ENCODE measurements at regions not wholly inside any gene's neighbourhood (a gene's known extent, or its start where the extent isn't known, plus 50 kb on each side); places are given as distances from the start of the nearest gene placed in this dataset.

GRCh38 chr18:78402440-78402839 lies 577.2 kb upstream of the SALL3 start:
- H3K27ac ChIP-seq (ENCODE audit: low read depth in 1 of 2, low read length in 2 of 2), result no peak overlapping the region
- H3K4me3 Mint-ChIP-seq, result no peak overlapping the region
- H2AFZ ChIP-seq (ENCODE audit: insufficient read depth, low read depth, low read length, poor library complexity, severe bottlenecking), result no peak overlapping the region
- H3K9ac ChIP-seq (ENCODE audit: insufficient read depth, low read length, poor library complexity, severe bottlenecking), result no peak overlapping the region
- no peak overlapping the region for H3K4me2 ChIP-seq (replicated peaks; ENCODE audit: extremely low read depth, low read length, poor library complexity, severe bottlenecking)
- H3K9me3 Mint-ChIP-seq, result peaks cover 0 to 4% (median under 1%) of the 10 kb centered on the region in 7 donors
- no peaks in the 10 kb centered on the region for H3K27me3 ChIP-seq (ENCODE audit: control insufficient read depth in 2 of 2, insufficient read depth in 2 of 2, low read length in 2 of 2)
- H3K4me1 ChIP-seq (ENCODE audit: control insufficient read depth in 1 of 2, insufficient read depth in 2 of 2, low read length in 2 of 2), result no peaks in the 10 kb centered on the region
- intact Hi-C loops (cut with micrococcal nuclease), result no loop called here
- H3K36me3 Mint-ChIP-seq, result no peaks in the 10 kb centered on the region
- no peaks in the 10 kb centered on the region for H3K79me2 ChIP-seq (ENCODE audit: insufficient read depth, low read length)
- peaks cover 5 to 10% (median 9%) of the 10 kb centered on the region in 3 donors for H3K27me3 Mint-ChIP-seq (ENCODE audit: low read depth in 3 of 3)
- DNase-seq, result no peak
- no peak for TF ChIP-seq CTCF (IDR thresholded peaks at IDR 0.05)
- H3K27ac Mint-ChIP-seq, result no peak overlapping the region
- H3K4me1 Mint-ChIP-seq, result no peaks in the 10 kb centered on the region
- no peak overlapping the region for H3K4me3 ChIP-seq (replicated peaks in 1 of 3; ENCODE audit: low read depth in 2 of 3, low read length in 3 of 3)
- WGBS (ENCODE audit: insufficient coverage), result 89% methylated on average over 7 of the region's 7 CpGs
- H3K9me3 ChIP-seq (replicated peaks in 1 of 2; ENCODE audit: control insufficient read depth in 1 of 2, insufficient read depth in 1 of 2, low read length in 2 of 2), result no peaks in the 10 kb centered on the region
- H3K36me3 ChIP-seq (replicated peaks in 1 of 2; ENCODE audit: control insufficient read depth in 1 of 2, insufficient read depth in 2 of 2, low read length in 2 of 2), result no peaks in the 10 kb centered on the region
- no peaks in the 10 kb centered on the region for H4K20me1 ChIP-seq (ENCODE audit: insufficient read depth, low read length)

- Mint-ChIP-seq H3K9me3 (peaks cover 0 to 4% (median 0%) of the 10 kb centered on the region in 7 donors), H3K36me3 (no peaks in the 10 kb centered on the region), H3K4me1 (no peaks in the 10 kb centered on the region), H3K27me3 (ENCODE audit: low read depth in 3 of 3) (peaks cover 6 to 13% (median 9%) of the 10 kb centered on the region in 3 donors), H3K27ac (no peak overlapping the region), H3K4me3 (no peak overlapping the region)
- Histone ChIP-seq H3K79me2 (ENCODE audit: insufficient read depth, low read length) (no peaks in the 10 kb centered on the region), H3K27ac (ENCODE audit: low read depth in 1 of 2, low read length in 2 of 2) (no peak overlapping the region), H2AFZ (ENCODE audit: insufficient read depth, low read depth, low read length, poor library complexity, severe bottlenecking) (no peak overlapping the region), H3K9ac (ENCODE audit: insufficient read depth, low read length, poor library complexity, severe bottlenecking) (no peak overlapping the region), H3K4me1 (ENCODE audit: control insufficient read depth in 1 of 2, insufficient read depth in 2 of 2, low read length in 2 of 2) (no peaks in the 10 kb centered on the region), H3K27me3 (ENCODE audit: control insufficient read depth in 2 of 2, insufficient read depth in 2 of 2, low read length in 2 of 2) (no peaks in the 10 kb centered on the region), H4K20me1 (ENCODE audit: insufficient read depth, low read length) (no peaks in the 10 kb centered on the region), H3K9me3 (replicated peaks in 1 of 2; ENCODE audit: control insufficient read depth in 1 of 2, insufficient read depth in 1 of 2, low read length in 2 of 2) (no peaks in the 10 kb centered on the region), H3K36me3 (replicated peaks in 1 of 2; ENCODE audit: control insufficient read depth in 1 of 2, insufficient read depth in 2 of 2, low read length in 2 of 2) (no peaks in the 10 kb centered on the region), H3K4me2 (replicated peaks; ENCODE audit: extremely low read depth, low read length, poor library complexity, severe bottlenecking) (no peak overlapping the region), H3K4me3 (replicated peaks in 1 of 3; ENCODE audit: low read depth in 2 of 3, low read length in 3 of 3) (no peak overlapping the region)
- WGBS (ENCODE audit: insufficient coverage), result 88% methylated on average over 7 of the region's 7 CpGs
- intact Hi-C loops (cut with micrococcal nuclease), result no loop called here
- DNase-seq, result no peak
- no peak for TF ChIP-seq CTCF (IDR thresholded peaks at IDR 0.05)
Measured at GRCh38 chr18:78402966-78403365, 576.7 kb upstream of the SALL3 start.
